Ectodermal cell (in vitro differentiated cells): ENCODE measurements at regions not wholly inside any gene's neighbourhood (a gene's known extent, or its start where the extent isn't known, plus 50 kb on each side); places are given as distances from the start of the nearest gene placed in this dataset.
"Not testable (repeated sequence)": the region's sequence is repeated elsewhere in the genome, so short reads cannot be mapped to it uniquely, and the experiment has no call there.

Experiments
- H3K27ac ChIP-seq: 2 replicates; pipeline ENCODE4 v1.7.0; 2013; ENCODE audit warnings: mild to moderate bottlenecking, low read depth, low read length; ENCODE audit not compliant: insufficient read depth, poor library complexity, severe bottlenecking
- H3K27me3 ChIP-seq: 2 replicates; pipeline ENCODE4 v1.7.0; 2013; ENCODE audit warnings: mild to moderate bottlenecking, low read length; ENCODE audit not compliant: insufficient read depth, control insufficient read depth, poor library complexity, severe bottlenecking
- H3K36me3 ChIP-seq: one replicate; pipeline ENCODE4 v1.7.0; 2013; ENCODE audit warnings: low read length; ENCODE audit not compliant: control insufficient read depth, insufficient read depth
- H3K4me1 ChIP-seq: one replicate; pipeline ENCODE4 v1.7.0; 2013; ENCODE audit warnings: low read length; ENCODE audit not compliant: control insufficient read depth, insufficient read depth
- H3K4me3 ChIP-seq: 2 replicates; pipeline ENCODE4 v1.7.0; 2013; ENCODE audit warnings: low read depth, low read length, control low read depth; ENCODE audit not compliant: insufficient read depth
- H3K9me3 ChIP-seq: 2 replicates; pipeline ENCODE4 v1.7.0; 2013; ENCODE audit warnings: mild to moderate bottlenecking, low read length, moderate library complexity; ENCODE audit not compliant: control insufficient read depth
- WGBS, 2 experiments: methylation state at CpG; one replicate each; pipeline ENCODE4 v1.1.7; 2013; ENCODE audit warnings: missing lambda C conversion rate in 2 of 2; 5-methylcytosine and 5-hydroxymethylcytosine counted together

GRCh38 chr2:3036432-3037125, 341.0 kb downstream of the EIPR1 start:
- 95 to 97% methylated on average over 18 of the region's 18 CpGs for WGBS, 2 experiments

DNA sequence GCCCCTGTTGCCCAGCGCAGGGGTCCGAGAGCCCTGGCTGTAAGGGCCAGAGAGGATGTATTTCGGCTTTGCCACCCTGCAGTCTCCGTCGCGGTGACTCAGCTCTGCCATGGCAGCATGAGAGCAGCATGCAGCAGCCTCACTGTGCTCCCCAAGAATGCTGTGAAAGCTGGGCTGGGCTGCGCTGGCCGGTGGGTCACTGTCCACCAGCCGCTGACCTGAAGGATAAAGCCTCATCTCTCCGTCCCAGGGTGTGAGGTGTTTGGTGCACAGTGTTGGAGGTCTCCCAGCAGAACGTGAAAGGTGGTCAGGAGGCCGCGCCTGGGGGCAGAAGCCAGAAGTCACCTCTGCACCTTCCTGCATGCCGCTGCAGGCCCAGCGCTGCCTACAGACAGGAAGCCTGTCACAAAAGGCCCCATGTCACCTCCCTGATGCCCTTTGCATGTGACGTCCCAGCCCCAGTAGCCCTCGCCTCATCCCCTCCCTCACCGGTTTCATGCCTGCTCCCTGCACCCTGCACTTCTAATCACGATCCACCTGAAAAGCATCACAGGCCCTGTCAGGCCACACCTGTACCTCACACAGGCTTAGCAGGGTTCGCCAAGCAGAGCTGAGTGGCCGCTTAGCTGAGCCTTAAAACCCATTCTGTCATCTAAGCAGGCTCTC, 342.1 kb downstream of the EIPR1 start:
- Histone ChIP-seq H3K4me1 (no peaks in the 10 kb centered on the region), H3K9me3 (no peaks in the 10 kb centered on the region), H3K4me3 (no peak overlapping the region), H3K36me3 (no peaks in the 10 kb centered on the region), H3K27me3 (no peaks in the 10 kb centered on the region), H3K27ac (no peak overlapping the region)
- 91% methylated on average over 21 of the region's 21 CpGs for WGBS, 2 experiments

More at GRCh38 chr2:3036432-3037125, 341.0 kb downstream of the EIPR1 start:
- Histone ChIP-seq H3K36me3 (no peaks in the 10 kb centered on the region), H3K9me3 (no peaks in the 10 kb centered on the region), H3K27me3 (no peaks in the 10 kb centered on the region), H3K27ac (no peak overlapping the region), H3K4me3 (no peak overlapping the region), H3K4me1 (no peaks in the 10 kb centered on the region)

DNA sequence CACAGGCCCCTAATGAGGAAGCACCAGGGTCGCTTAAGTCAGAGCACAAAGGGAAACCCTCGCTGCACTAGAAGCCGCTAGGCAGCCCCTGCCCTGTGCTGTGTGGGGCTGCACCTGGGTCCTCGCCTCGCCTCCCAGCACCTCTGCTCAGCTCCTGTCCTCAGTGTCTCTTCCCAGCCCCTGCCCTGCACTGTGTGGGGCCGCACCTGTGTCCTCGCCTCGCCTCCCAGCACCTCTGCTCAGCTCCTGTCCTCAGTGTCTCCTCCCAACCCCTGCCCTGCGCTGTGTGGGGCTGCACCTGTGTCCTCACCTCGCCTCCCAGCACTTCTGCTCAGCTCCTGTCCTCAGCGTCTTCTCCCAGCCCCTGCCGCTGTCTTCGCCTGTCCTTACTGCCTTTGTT, 342.8 kb downstream of the EIPR1 start:
- no peaks in the 10 kb centered on the region for H3K4me1 ChIP-seq
- H3K27ac ChIP-seq: no peak overlapping the region
- 83 to 85% methylated on average over 13 of the region's 13 CpGs for WGBS, 2 experiments
- H3K27me3 ChIP-seq: no peaks in the 10 kb centered on the region
- H3K4me3 ChIP-seq: no peak overlapping the region
- no peaks in the 10 kb centered on the region for H3K36me3 ChIP-seq
- H3K9me3 ChIP-seq: no peaks in the 10 kb centered on the region

- Histone ChIP-seq H3K36me3 (no peaks in the 10 kb centered on the region), H3K27me3 (no peaks in the 10 kb centered on the region), H3K27ac (no peak overlapping the region), H3K4me3 (no peak overlapping the region), H3K4me1 (no peaks in the 10 kb centered on the region), H3K9me3 (no peaks in the 10 kb centered on the region)
- WGBS, 2 experiments: 84 to 89% methylated on average over 7 of the region's 7 CpGs
Measured at GRCh38 chr2:3034396-3034795, 343.2 kb downstream of the EIPR1 start.

- no peaks in the 10 kb centered on the region for H3K4me1 ChIP-seq
- no peaks in the 10 kb centered on the region for H3K36me3 ChIP-seq
- no peak overlapping the region for H3K27ac ChIP-seq
- WGBS, 2 experiments: 88 to 90% methylated on average over 8 of the region's 8 CpGs
- no peak overlapping the region for H3K4me3 ChIP-seq
- H3K9me3 ChIP-seq: no peaks in the 10 kb centered on the region
- no peaks in the 10 kb centered on the region for H3K27me3 ChIP-seq
Measured at GRCh38 chr2:3033315-3033714, 344.3 kb downstream of the EIPR1 start.

- WGBS, 2 experiments: 92 to 93% methylated on average over 9 of the region's 9 CpGs
- not testable (repeated sequence) for H3K4me3 ChIP-seq, H3K36me3 ChIP-seq, H3K4me1 ChIP-seq, H3K9me3 ChIP-seq, H3K27me3 ChIP-seq, H3K27ac ChIP-seq
Measured at GRCh38 chr2:3030791-3031190, 346.8 kb downstream of the EIPR1 start.

DNA sequence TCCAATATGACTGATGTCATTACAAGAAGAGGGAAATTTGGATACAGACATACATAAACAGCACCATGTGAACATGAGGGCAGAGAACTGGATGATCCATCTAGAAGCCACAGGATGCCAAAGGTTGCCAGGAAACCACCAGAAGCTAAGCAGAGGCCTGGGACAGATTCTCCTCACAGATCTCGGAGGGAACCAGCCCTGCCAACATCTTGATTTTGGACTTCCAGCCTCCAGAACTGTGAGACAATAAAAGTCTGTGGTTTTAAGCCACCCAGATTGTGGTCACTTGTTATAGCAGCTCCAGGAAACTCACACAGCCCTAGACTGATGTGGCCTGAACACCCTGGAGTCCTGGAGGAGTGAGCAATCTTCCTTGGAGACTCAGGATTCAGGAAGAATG, 351.6 kb downstream of the EIPR1 start:
- Histone ChIP-seq H3K4me1 (no peaks in the 10 kb centered on the region), H3K36me3 (no peaks in the 10 kb centered on the region), H3K27ac (no peak overlapping the region), H3K9me3 (no peaks in the 10 kb centered on the region), H3K4me3 (no peak overlapping the region), H3K27me3 (no peaks in the 10 kb centered on the region)
- WGBS, 2 experiments: 88 to 97% methylated on average over 1 of the region's 1 CpG

- 73 to 80% methylated on average over 6 of the region's 6 CpGs for WGBS, 2 experiments
- Histone ChIP-seq H3K27me3 (no peaks in the 10 kb centered on the region), H3K36me3 (no peaks in the 10 kb centered on the region), H3K9me3 (no peaks in the 10 kb centered on the region), H3K4me3 (no peak overlapping the region), H3K27ac (no peak overlapping the region), H3K4me1 (no peaks in the 10 kb centered on the region)
Measured at GRCh38 chr2:3025261-3025660, 352.4 kb downstream of the EIPR1 start.

- H3K4me3 ChIP-seq: no peak overlapping the region
- no peak overlapping the region for H3K27ac ChIP-seq
- WGBS, 2 experiments: 79 to 86% methylated on average over 10 of the region's 10 CpGs
- H3K9me3 ChIP-seq: no peaks in the 10 kb centered on the region
- H3K27me3 ChIP-seq: no peaks in the 10 kb centered on the region
- H3K4me1 ChIP-seq: no peaks in the 10 kb centered on the region
- no peaks in the 10 kb centered on the region for H3K36me3 ChIP-seq
Measured at GRCh38 chr2:3024401-3024935, 353.1 kb downstream of the EIPR1 start.

DNA sequence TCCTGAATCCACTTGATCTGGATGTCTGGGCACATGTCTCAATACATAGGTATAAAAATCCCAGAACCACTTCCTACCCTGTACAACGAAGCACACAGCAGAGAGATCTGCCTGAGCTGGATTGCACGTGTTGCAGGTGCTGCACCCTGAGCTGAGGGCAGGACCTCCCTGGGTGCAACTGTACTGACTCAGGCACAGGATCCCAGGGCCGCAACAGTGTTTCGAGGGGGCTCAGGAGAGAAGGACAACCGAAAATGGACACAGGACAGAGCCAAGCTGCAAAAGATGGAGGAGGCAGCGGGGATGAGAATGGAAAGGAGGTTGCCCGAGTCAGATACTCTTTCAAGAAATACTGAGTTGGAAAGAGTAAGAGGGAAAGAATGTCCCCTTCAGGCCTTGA, 354.1 kb downstream of the EIPR1 start:
- Histone ChIP-seq H3K4me3 (no peak overlapping the region), H3K9me3 (no peaks in the 10 kb centered on the region), H3K36me3 (no peaks in the 10 kb centered on the region), H3K4me1 (no peaks in the 10 kb centered on the region), H3K27me3 (no peaks in the 10 kb centered on the region), H3K27ac (no peak overlapping the region)
- 94% methylated on average over 7 of the region's 7 CpGs for WGBS, 2 experiments
